Mesodermal cell (in vitro differentiated cells): ENCODE measurements at regions not wholly inside any gene's neighbourhood (a gene's known extent, or its start where the extent isn't known, plus 50 kb on each side); places are given as distances from the start of the nearest gene placed in this dataset.
A peak's percentile ranks its signal among the peaks of the same experiment; 100 is the strongest.

Experiments
- H3K27ac ChIP-seq: 2 replicates; pipeline ENCODE4 v1.7.0; 2013; ENCODE audit warnings: mild to moderate bottlenecking, low read depth, low read length, moderate library complexity; ENCODE audit not compliant: severe bottlenecking
- H3K36me3 ChIP-seq: 2 replicates; pipeline ENCODE4 v1.7.1; 2013; ENCODE audit warnings: mild to moderate bottlenecking, low read length, moderate library complexity; ENCODE audit not compliant: control insufficient read depth, insufficient read depth
- H3K4me1 ChIP-seq: one replicate; pipeline ENCODE4 v1.7.1; 2013; ENCODE audit warnings: mild to moderate bottlenecking, low read length; ENCODE audit not compliant: insufficient read depth, control insufficient read depth, poor library complexity, severe bottlenecking
- H3K4me3 ChIP-seq: 2 replicates; pipeline ENCODE4 v1.7.0; 2013; ENCODE audit warnings: low read length, control low read depth, mild to moderate bottlenecking; ENCODE audit not compliant: insufficient read depth, poor library complexity, severe bottlenecking; ENCODE audit errors: extremely low read depth
- H3K9me3 ChIP-seq: 2 replicates; pipeline ENCODE4 v1.7.1; 2013; ENCODE audit warnings: mild to moderate bottlenecking, low read length, moderate library complexity; ENCODE audit not compliant: control insufficient read depth
- WGBS, 2 experiments: methylation state at CpG; one replicate each; pipeline ENCODE4 v1.1.5; 2013; ENCODE audit warnings: missing lambda C conversion rate in 2 of 2; ENCODE audit not compliant: insufficient coverage in 2 of 2; 5-methylcytosine and 5-hydroxymethylcytosine counted together

GRCh38 chr15:85870216-85871014 lies 75.7 kb upstream of the KLHL25 start:
- Histone ChIP-seq H3K4me3 (no peak overlapping the region), H3K9me3 (no peaks in the 10 kb centered on the region), H3K4me1 (peaks cover 7% of the 10 kb centered on the region), H3K27ac (no peak overlapping the region), H3K36me3 (no peaks in the 10 kb centered on the region)
- WGBS, 2 experiments = 94 to 97% methylated on average over 4 to 5 of the region's 10 CpGs

GRCh38 chr15:85871545-85871944 lies 76.8 kb upstream of the KLHL25 start:
- H3K36me3 ChIP-seq = no peaks in the 10 kb centered on the region
- peaks cover 7% of the 10 kb centered on the region for H3K4me1 ChIP-seq
- WGBS, 2 experiments = 84 to 93% methylated on average over 6 to 8 of the region's 8 CpGs
- no peaks in the 10 kb centered on the region for H3K9me3 ChIP-seq
- H3K27ac ChIP-seq = no peak overlapping the region
- H3K4me3 ChIP-seq = no peak overlapping the region

- no peaks in the 10 kb centered on the region for H3K9me3 ChIP-seq
Observed at GRCh38 chr15:85872125-85872524, 77.4 kb upstream of the KLHL25 start.

GRCh38 chr15:85874236-85874635 lies 79.5 kb upstream of the KLHL25 start:
- no peaks in the 10 kb centered on the region for H3K36me3 ChIP-seq
- no peak overlapping the region for H3K4me3 ChIP-seq
- no peaks in the 10 kb centered on the region for H3K9me3 ChIP-seq
- H3K4me1 ChIP-seq = peaks cover 11% of the 10 kb centered on the region
- H3K27ac ChIP-seq = no peak overlapping the region
- WGBS, 2 experiments = 83% methylated on average over 1 of the region's 2 CpGs

More at GRCh38 chr15:85872125-85872524, 77.4 kb upstream of the KLHL25 start:
- WGBS, 2 experiments = 95 to 96% methylated on average over 5 of the region's 5 CpGs
- peaks cover 7% of the 10 kb centered on the region for H3K4me1 ChIP-seq
- H3K36me3 ChIP-seq = no peaks in the 10 kb centered on the region
- H3K4me3 ChIP-seq = no peak overlapping the region
- H3K27ac ChIP-seq = no peak overlapping the region

- no peak overlapping the region for H3K27ac ChIP-seq
- H3K9me3 ChIP-seq = no peaks in the 10 kb centered on the region
- H3K4me1 ChIP-seq = peaks cover 15% of the 10 kb centered on the region
- no CpG with 5 or more reads among the region's 2 CpGs for whole genome bisulfite sequencing, 2 experiments
- no peaks in the 10 kb centered on the region for H3K36me3 ChIP-seq
- no peak overlapping the region for H3K4me3 ChIP-seq
Observed at GRCh38 chr15:85875756-85876155, 81.0 kb upstream of the KLHL25 start.

GRCh38 chr15:85878828-85879225 lies 84.1 kb upstream of the KLHL25 start:
- WGBS, 2 experiments = 88 to 100% methylated on average over 1 of the region's 3 CpGs
- Histone ChIP-seq H3K4me3 (no peak overlapping the region), H3K27ac (peak overlapping the region; percentile 64), H3K9me3 (no peaks in the 10 kb centered on the region), H3K4me1 (peaks cover 8% of the 10 kb centered on the region), H3K36me3 (no peaks in the 10 kb centered on the region)

- peak overlapping the region; percentile 64 for H3K27ac ChIP-seq
- no peaks in the 10 kb centered on the region for H3K9me3 ChIP-seq
- H3K4me1 ChIP-seq = peaks cover 8% of the 10 kb centered on the region
- 72 to 75% methylated on average over 17 to 20 of the region's 20 CpGs for WGBS, 2 experiments
- no peak overlapping the region for H3K4me3 ChIP-seq
- H3K36me3 ChIP-seq = no peaks in the 10 kb centered on the region
Observed at GRCh38 chr15:85879334-85880163, 84.8 kb upstream of the KLHL25 start.

- Histone ChIP-seq H3K36me3 (no peaks in the 10 kb centered on the region), H3K9me3 (no peaks in the 10 kb centered on the region), H3K4me1 (peaks cover 8% of the 10 kb centered on the region), H3K27ac (no peak overlapping the region), H3K4me3 (no peak overlapping the region)
- WGBS, 2 experiments = 81 to 100% methylated on average over 1 to 5 of the region's 7 CpGs
Observed at GRCh38 chr15:85880501-85881190, 85.9 kb upstream of the KLHL25 start.

- Histone ChIP-seq H3K36me3 (no peaks in the 10 kb centered on the region), H3K4me1 (no peaks in the 10 kb centered on the region), H3K27ac (no peak overlapping the region), H3K4me3 (no peak overlapping the region), H3K9me3 (no peaks in the 10 kb centered on the region)
- WGBS, 2 experiments = 84 to 87% methylated on average over 8 of the region's 8 CpGs
Observed at GRCh38 chr15:85886309-85886811, 91.6 kb upstream of the KLHL25 start.

- no peaks in the 10 kb centered on the region for H3K9me3 ChIP-seq
- H3K4me3 ChIP-seq = no peak overlapping the region
- H3K36me3 ChIP-seq = no peaks in the 10 kb centered on the region
- H3K27ac ChIP-seq = no peak overlapping the region
- H3K4me1 ChIP-seq = no peaks in the 10 kb centered on the region
- 80 to 89% methylated on average over 8 of the region's 12 CpGs for WGBS, 2 experiments
Observed at GRCh38 chr15:85889956-85890619, 95.4 kb upstream of the KLHL25 start.
